NCI-H1092 (cell line): ENCODE measurements at regions not wholly inside any gene's neighbourhood (a gene's known extent, or its start where the extent isn't known, plus 50 kb on each side); places are given as distances from the start of the nearest gene placed in this dataset.
"Not testable (repeated sequence)": the region's sequence is repeated elsewhere in the genome, so short reads cannot be mapped to it uniquely, and the experiment has no call there.

Source experiments
- DNase-seq: peaks from one replicate; lab custom pipeline; 2025; lab: John Stamatoyannopoulos, UW

GRCh38 chr5:18799482-18800128, 1165.3 kb downstream of the TAF11L14 start:
- no peak for DNase-seq

- no peak for DNase-seq
Measured at GRCh38 chr5:18800293-18801025, 1166.2 kb downstream of the TAF11L14 start.

GRCh38 chr5:18801413-18801812, 1167.2 kb downstream of the TAF11L14 start:
- not testable (repeated sequence) for DNase-seq

GRCh38 chr5:18802336-18802735, 1168.1 kb downstream of the TAF11L14 start:
- DNase-seq = no peak

DNA sequence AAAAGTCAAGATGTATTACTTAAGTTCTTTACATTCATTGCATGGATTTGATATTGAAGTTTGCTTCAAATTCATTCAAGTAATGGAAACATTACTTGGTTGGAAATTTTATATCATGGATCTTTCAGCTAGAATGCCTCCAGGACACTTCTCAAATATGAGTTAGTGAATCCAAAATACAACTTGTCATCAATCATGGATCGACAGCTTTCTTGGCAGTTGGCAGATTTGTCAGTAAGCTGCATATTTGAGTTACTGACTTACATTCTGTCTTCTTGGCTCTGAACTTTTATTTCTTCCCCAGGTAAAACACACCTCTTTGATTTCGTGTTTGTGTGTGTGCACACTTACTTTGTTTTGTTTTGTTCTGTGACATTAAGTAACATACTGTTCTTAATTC, 1171.1 kb downstream of the TAF11L14 start:
- no peak for DNase-seq

- DNase-seq = no peak
Measured at GRCh38 chr5:18807256-18808149, 1173.2 kb downstream of the TAF11L14 start.

- no peak for DNase-seq
Measured at GRCh38 chr5:18811661-18812060, 1176.3 kb downstream of the CDH18 start.

DNA sequence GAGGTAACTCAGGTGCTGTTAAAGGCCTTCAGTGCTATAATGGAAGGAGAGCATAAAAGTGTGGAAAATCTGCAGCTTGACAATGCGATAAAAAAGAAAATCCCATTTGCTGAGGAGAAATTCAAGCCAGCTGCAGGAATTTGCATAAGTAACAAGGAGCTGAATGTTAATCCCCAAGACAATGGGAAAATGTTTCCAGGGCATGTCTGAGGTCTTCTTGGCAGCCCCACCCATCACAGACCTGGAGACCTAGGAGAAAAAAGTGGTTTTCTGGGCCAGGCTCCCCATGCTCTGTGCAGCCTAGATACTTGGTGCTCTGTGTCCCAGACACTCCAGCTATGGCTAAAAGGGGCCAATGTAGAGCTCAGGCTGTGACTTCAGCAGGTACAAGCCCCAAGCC, 1159.6 kb downstream of the CDH18 start:
- no peak for DNase-seq

GRCh38 chr5:18829539-18829938, 1158.5 kb downstream of the CDH18 start:
- no peak for DNase-seq

GRCh38 chr5:18850216-18850615, 1137.8 kb downstream of the CDH18 start:
- no peak for DNase-seq

DNA sequence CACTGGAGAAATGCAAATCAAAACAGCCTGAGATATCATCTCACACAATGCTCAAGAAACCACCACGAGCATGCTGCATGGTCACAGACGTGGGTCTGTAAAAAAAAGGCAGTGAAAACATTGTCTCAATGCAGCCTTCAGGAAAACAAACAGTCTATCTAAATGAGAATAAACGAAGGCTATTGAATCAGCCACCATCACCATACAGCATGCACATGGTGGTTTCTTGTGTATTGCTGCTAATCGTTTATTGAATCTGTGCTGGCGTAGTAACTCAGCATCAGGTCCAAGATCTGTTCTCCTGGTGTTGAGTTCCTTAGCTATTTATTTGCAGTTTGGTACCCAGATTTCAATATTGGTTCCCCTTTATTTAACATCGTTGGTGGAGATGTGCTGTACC, 1115.0 kb downstream of the CDH18 start:
- no peak for DNase-seq

DNA sequence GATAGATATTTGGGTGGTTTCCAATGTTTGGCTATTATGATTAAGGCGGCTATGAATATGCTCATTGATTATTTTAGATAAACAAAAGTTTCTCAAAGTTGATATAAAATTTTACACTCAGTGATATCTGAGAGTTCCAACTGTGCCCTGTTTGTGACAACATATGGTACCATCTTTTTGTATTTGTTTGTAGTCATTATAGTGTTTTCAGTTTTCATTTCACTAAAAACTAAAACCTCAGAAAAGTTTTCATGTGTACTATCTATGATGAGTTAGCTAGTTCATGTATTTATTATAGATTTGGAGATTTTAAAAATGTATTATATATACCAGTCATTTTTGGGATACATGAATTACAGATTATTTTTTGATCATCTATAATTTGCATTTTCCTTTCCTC, 1111.4 kb downstream of the CDH18 start:
- DNase-seq = no peak

DNA sequence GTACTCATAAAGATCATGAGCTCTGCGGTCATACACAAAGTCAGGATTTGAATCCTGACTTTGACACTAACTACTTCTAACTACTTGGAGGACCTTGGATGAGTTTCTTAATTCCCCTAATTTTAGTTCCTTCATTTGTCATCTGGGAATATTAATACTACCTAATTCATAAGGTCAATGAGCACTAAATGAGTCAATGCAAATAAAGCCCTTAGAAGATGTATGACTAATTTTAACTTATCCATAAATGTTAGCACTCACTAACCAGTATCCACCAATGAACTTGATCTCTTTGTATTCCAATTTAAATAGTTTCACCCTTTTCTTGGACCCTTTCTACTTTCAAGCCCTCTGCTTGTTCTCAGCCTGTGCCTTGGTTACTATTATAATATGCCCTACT, 1106.4 kb downstream of the CDH18 start:
- DNase-seq = no peak

DNA sequence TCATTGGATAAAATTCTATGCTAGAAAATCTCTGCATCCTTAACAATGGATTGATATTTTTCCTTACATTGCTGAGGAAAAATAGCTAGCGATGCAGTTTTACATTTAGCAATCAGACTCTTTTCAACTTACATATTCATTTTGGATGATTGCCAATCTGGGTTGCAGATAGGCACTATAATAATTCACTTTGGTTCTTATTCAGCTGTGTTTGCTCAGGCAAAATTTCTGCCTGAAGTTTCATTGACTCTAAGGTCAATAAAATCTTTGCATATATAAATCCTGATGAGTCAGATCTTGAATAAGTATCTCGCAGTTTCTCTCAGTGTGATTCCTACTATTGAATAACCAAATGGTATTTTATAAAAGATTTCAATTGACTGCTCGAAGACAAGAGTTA, 1105.8 kb downstream of the CDH18 start:
- no peak for DNase-seq

GRCh38 chr5:18888821-18889220, 1099.2 kb downstream of the CDH18 start:
- DNase-seq = no peak

GRCh38 chr5:18900644-18901043, 1087.4 kb downstream of the CDH18 start:
- DNase-seq = no peak

DNA sequence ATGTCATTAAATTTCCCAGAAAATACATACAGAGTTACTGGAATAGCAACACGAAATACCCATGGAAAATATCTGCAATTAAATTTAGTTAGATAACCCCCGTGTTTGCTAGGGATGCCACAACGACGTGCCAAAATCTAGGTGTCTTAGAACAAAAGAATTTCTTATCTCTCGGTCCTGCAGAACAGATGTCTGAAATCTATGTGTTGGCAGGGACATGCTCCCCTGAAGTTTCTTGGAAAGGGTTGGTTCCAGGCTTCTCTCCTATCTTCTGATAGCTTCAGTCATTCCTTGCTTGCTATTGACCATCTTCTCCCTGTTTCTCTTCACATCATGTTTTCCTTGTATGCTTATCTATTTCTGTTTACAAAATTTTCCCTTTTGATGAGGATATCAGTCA, 1067.0 kb downstream of the CDH18 start:
- no peak for DNase-seq

DNA sequence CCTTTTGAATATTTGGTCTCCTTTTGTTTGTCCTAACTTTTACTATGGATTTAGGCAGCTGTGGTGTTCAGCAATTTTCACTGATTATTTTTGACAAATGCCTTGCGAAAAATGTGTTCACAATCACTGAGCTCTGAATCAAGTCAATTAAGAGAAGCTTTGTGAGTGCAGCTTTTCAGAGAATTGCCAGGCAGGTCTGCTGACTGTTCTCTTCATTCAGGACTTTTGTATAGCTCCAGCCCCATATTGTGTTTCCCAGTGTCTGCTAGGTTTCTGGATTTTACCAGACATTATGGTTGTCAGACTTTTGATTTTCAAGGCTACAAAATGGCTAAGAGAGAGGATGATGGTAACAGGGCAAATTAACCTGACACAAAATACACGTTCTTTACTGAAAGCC, 1055.9 kb downstream of the CDH18 start:
- DNase-seq = no peak

DNA sequence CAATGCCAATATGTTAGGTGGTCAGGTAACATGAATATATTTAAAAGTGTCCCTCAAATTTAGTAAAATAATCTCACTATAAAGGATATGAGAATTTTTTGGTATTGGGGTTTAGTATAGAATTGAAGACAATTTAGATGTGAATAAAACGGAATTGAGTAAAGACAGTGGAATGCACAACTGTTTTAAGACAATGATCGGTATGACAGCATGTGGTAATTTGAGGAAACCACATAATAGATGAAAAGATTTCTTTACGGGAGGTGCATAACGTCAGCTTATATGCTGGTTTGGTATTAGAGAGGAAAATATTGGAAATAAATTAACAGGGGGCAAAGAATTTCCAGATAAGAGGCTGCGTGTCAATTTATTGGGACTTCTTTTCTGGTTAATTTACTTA, 1043.2 kb downstream of the CDH18 start:
- DNase-seq = no peak

DNA sequence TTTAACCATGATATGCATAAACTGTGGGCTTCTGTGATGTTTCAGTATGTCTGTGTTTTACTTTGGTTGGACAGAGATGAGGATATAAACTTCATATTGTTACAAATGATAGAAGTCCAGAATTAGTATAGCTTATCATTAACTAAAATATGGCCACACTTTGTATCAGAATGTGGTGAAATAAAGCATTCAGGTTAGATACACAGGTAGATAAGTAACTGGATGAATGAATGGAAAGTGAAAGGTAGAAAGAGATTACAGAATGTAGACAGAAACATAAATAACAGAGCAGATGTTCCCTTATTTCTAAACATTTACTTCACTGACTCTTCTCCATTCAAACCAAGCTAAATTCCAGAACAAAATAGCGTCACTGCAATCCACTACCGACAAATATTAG, 1033.8 kb downstream of the CDH18 start:
- DNase-seq = no peak

DNA sequence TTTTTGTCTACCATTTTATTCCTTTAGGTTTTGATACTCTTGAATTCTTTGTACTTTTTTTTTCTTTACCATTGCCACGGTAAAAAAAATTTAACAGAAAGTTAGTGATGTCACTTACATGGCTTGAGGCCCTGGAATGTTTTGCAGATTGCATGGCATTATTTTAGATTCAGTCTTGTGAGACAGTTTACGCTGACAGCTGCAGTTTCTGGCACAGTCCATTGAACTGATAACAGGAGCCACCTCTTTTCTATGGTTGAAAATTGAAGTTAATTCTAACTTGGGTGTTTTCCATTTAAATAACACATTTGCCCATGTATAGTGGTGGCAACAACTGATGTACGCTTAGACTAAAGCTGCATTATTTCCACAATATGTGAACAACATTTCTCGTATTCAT, 1028.5 kb downstream of the CDH18 start:
- DNase-seq = no peak

DNA sequence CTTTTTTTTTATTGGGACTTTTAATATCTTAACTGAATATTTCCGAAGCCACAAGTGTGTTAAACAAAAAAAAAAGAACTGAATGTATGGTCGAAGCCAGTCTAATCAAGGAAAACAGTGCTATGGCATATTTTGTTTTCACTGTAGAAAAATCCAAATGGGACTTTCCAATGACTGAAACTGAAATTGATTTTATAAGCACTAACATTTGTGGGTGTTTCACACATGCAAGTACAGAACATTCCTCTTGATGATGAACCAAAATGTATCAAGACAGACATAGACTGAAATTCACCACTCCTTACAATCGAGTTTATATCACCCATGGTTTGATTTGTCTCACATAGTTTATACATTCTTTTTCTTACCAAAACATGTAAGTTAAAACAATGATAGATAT, 1026.8 kb downstream of the CDH18 start:
- DNase-seq = no peak

DNA sequence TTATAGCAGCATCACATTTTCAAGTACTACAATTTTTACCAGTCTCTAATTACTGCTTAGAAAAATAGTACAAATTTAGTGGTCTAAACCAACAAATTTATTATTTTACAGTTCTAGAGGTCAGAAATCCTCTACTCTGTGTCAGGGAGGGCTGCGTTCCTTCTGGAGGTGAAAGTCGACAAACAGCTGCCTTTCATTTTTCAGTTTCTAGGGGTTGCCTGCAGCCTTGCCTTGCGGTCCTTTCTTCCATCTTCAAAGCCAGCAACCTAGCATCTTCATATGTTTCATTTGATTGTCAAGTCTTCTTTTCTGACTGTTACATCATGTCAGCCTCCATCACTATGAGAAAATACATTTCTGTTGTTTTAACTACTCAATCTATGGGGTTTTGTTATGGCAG, 1022.1 kb downstream of the CDH18 start:
- no peak for DNase-seq
